HL-60 (cell line): ENCODE measurements at regions not wholly inside any gene's neighbourhood (a gene's known extent, or its start where the extent isn't known, plus 50 kb on each side); places are given as distances from the start of the nearest gene placed in this dataset.
"Not testable (repeated sequence)": the region's sequence is repeated elsewhere in the genome, so short reads cannot be mapped to it uniquely, and the experiment has no call there.

Source experiments
- GABPA ChIP-seq: IDR thresholded peaks from 2 replicates; pipeline ENCODE4 v1.6.1; 2012; ENCODE audit warnings: low read depth
- POLR2AphosphoS5 ChIP-seq: IDR thresholded peaks from 2 replicates; pipeline ENCODE4 v1.6.1; 2012; ENCODE audit warnings: low read depth
- TF ChIP-seq, protein P1 (sequence below): IDR thresholded peaks from one replicate; pipeline ENCODE4 v1.5.1; 2011; ENCODE audit warnings: low read length, control low read depth, inconsistent platforms; ENCODE audit not compliant: insufficient read depth
- TF ChIP-seq, protein P2 (sequence below): IDR thresholded peaks from 2 replicates; pipeline ENCODE4 v1.6.1; 2012; ENCODE audit warnings: low read depth; ENCODE audit not compliant: insufficient replicate concordance

DNA sequence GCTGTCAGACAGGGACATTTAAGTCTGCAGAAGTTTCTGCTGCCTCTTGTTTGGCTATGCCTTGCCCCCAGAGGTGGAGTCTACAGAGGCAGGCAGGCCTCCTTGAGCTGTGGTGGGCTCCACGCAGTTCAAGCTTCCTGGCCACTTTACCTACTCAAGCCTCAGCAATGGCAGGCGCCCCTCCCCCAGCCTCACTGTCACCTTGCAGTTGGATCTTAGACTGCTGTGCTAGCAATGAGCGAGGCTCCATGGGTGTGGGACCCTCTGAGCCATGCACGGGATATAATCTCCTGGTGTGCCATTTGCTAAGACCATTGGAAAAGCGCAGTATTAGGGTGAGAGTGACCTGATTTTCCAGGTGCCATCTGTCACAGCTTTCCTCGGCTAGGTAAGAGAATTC, 542.7 kb upstream of the SEMA6A start:
- TF ChIP-seq, protein P1, sequence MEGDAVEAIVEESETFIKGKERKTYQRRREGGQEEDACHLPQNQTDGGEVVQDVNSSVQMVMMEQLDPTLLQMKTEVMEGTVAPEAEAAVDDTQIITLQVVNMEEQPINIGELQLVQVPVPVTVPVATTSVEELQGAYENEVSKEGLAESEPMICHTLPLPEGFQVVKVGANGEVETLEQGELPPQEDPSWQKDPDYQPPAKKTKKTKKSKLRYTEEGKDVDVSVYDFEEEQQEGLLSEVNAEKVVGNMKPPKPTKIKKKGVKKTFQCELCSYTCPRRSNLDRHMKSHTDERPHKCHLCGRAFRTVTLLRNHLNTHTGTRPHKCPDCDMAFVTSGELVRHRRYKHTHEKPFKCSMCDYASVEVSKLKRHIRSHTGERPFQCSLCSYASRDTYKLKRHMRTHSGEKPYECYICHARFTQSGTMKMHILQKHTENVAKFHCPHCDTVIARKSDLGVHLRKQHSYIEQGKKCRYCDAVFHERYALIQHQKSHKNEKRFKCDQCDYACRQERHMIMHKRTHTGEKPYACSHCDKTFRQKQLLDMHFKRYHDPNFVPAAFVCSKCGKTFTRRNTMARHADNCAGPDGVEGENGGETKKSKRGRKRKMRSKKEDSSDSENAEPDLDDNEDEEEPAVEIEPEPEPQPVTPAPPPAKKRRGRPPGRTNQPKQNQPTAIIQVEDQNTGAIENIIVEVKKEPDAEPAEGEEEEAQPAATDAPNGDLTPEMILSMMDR = not testable (repeated sequence)
- TF ChIP-seq POLR2AphosphoS5, GABPA: not testable (repeated sequence)
- TF ChIP-seq, protein P2, sequence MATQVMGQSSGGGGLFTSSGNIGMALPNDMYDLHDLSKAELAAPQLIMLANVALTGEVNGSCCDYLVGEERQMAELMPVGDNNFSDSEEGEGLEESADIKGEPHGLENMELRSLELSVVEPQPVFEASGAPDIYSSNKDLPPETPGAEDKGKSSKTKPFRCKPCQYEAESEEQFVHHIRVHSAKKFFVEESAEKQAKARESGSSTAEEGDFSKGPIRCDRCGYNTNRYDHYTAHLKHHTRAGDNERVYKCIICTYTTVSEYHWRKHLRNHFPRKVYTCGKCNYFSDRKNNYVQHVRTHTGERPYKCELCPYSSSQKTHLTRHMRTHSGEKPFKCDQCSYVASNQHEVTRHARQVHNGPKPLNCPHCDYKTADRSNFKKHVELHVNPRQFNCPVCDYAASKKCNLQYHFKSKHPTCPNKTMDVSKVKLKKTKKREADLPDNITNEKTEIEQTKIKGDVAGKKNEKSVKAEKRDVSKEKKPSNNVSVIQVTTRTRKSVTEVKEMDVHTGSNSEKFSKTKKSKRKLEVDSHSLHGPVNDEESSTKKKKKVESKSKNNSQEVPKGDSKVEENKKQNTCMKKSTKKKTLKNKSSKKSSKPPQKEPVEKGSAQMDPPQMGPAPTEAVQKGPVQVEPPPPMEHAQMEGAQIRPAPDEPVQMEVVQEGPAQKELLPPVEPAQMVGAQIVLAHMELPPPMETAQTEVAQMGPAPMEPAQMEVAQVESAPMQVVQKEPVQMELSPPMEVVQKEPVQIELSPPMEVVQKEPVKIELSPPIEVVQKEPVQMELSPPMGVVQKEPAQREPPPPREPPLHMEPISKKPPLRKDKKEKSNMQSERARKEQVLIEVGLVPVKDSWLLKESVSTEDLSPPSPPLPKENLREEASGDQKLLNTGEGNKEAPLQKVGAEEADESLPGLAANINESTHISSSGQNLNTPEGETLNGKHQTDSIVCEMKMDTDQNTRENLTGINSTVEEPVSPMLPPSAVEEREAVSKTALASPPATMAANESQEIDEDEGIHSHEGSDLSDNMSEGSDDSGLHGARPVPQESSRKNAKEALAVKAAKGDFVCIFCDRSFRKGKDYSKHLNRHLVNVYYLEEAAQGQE = not testable (repeated sequence)
